ENCODE measurements at regions not wholly inside any gene's neighbourhood (a gene's known extent, or its start where the extent isn't known, plus 50 kb on each side); places are given as distances from the start of the nearest gene placed in this dataset.

GRCh38 chr18:64337673-64338072 lies 188.8 kb upstream of the LINC00305 start:
- no peak for TF ChIP-seq CTCF (IDR thresholded peaks at IDR 0.05)
- no peak for TF ChIP-seq POLR2A (IDR thresholded peaks at IDR 0.05)

Data from Peyer's patch (tissue), 4 donors.